ENCODE measurements at regions not wholly inside any gene's neighbourhood (a gene's known extent, or its start where the extent isn't known, plus 50 kb on each side); places are given as distances from the start of the nearest gene placed in this dataset.

GRCh38 chr18:44025421-44025820, 655.3 kb upstream of the SETBP1 start:
- Mint-ChIP-seq H3K9me3 (ENCODE audit: unreplicated experiment) (no peaks in the 10 kb centered on the region), H3K4me1 (ENCODE audit: insufficient read depth, unreplicated experiment) (no peaks in the 10 kb centered on the region), H3K27ac (ENCODE audit: low read depth, unreplicated experiment) (no peak overlapping the region), H3K4me3 (ENCODE audit: unreplicated experiment) (no peak overlapping the region), H3K36me3 (ENCODE audit: insufficient read depth, unreplicated experiment) (no peaks in the 10 kb centered on the region), H3K27me3 (ENCODE audit: insufficient read depth, unreplicated experiment) (no peaks in the 10 kb centered on the region)
- intact Hi-C loops (cut with micrococcal nuclease) = no loop called here
- ChIA-PET CTCF (no interaction called here), POLR2A (no interaction called here)
- TF ChIP-seq CTCF (IDR thresholded peaks at IDR 0.05; ENCODE audit: unreplicated experiment) = no peak
- no TSS peak for BruUV-seq (replicated peaks)
- no peak for DNase-seq (ENCODE audit: unreplicated experiment)

- BruUV-seq (replicated peaks) = no TSS peak
- H3K4me3 Mint-ChIP-seq (ENCODE audit: unreplicated experiment) = no peak overlapping the region
- peaks cover 18% of the 10 kb centered on the region for H3K27me3 Mint-ChIP-seq (ENCODE audit: insufficient read depth, unreplicated experiment)
- no peak for DNase-seq (ENCODE audit: unreplicated experiment)
- TF ChIP-seq CTCF (IDR thresholded peaks at IDR 0.05; ENCODE audit: unreplicated experiment) = no peak
- no peak overlapping the region for H3K27ac Mint-ChIP-seq (ENCODE audit: low read depth, unreplicated experiment)
- POLR2A ChIA-PET = interaction anchor here (0.6 kb wide), 1 partner anchor 1893 kb away, joined by 3 read pairs; no protein-coding TSS in a partner anchor
- CTCF ChIA-PET = no interaction called here
- no peaks in the 10 kb centered on the region for H3K36me3 Mint-ChIP-seq (ENCODE audit: insufficient read depth, unreplicated experiment)
- no peaks in the 10 kb centered on the region for H3K4me1 Mint-ChIP-seq (ENCODE audit: insufficient read depth, unreplicated experiment)
- intact Hi-C loops (cut with micrococcal nuclease) = no loop called here
- no peaks in the 10 kb centered on the region for H3K9me3 Mint-ChIP-seq (ENCODE audit: unreplicated experiment)
Observed at GRCh38 chr18:44028109-44028508, 652.6 kb upstream of the SETBP1 start.

GRCh38 chr18:44031063-44031462, 649.6 kb upstream of the SETBP1 start:
- H3K4me3 Mint-ChIP-seq (ENCODE audit: unreplicated experiment) = no peak overlapping the region
- no peaks in the 10 kb centered on the region for H3K36me3 Mint-ChIP-seq (ENCODE audit: insufficient read depth, unreplicated experiment)
- peaks cover 18% of the 10 kb centered on the region for H3K27me3 Mint-ChIP-seq (ENCODE audit: insufficient read depth, unreplicated experiment)
- POLR2A ChIA-PET = no interaction called here
- no peak for DNase-seq (ENCODE audit: unreplicated experiment)
- no peaks in the 10 kb centered on the region for H3K4me1 Mint-ChIP-seq (ENCODE audit: insufficient read depth, unreplicated experiment)
- intact Hi-C loops (cut with micrococcal nuclease) = no loop called here
- no peaks in the 10 kb centered on the region for H3K9me3 Mint-ChIP-seq (ENCODE audit: unreplicated experiment)
- no peak overlapping the region for H3K27ac Mint-ChIP-seq (ENCODE audit: low read depth, unreplicated experiment)
- TF ChIP-seq CTCF (IDR thresholded peaks at IDR 0.05; ENCODE audit: unreplicated experiment) = no peak
- BruUV-seq (replicated peaks) = no TSS peak
- CTCF ChIA-PET = no interaction called here

- CTCF ChIA-PET = interaction anchor here (0.7 to 1.0 kb wide), 2 partner anchors 352 to 371 kb away, joined by 3 read pairs; no protein-coding TSS in a partner anchor
- peaks cover 18% of the 10 kb centered on the region for H3K27me3 Mint-ChIP-seq (ENCODE audit: insufficient read depth, unreplicated experiment)
- H3K36me3 Mint-ChIP-seq (ENCODE audit: insufficient read depth, unreplicated experiment) = no peaks in the 10 kb centered on the region
- no peak overlapping the region for H3K27ac Mint-ChIP-seq (ENCODE audit: low read depth, unreplicated experiment)
- DNase-seq (ENCODE audit: unreplicated experiment) = no peak
- POLR2A ChIA-PET = no interaction called here
- intact Hi-C loops (cut with micrococcal nuclease) = no loop called here
- H3K4me1 Mint-ChIP-seq (ENCODE audit: insufficient read depth, unreplicated experiment) = no peaks in the 10 kb centered on the region
- H3K4me3 Mint-ChIP-seq (ENCODE audit: unreplicated experiment) = no peak overlapping the region
- no TSS peak for BruUV-seq (replicated peaks)
- H3K9me3 Mint-ChIP-seq (ENCODE audit: unreplicated experiment) = no peaks in the 10 kb centered on the region
- TF ChIP-seq CTCF (IDR thresholded peaks at IDR 0.05; ENCODE audit: unreplicated experiment) = no peak
Observed at GRCh38 chr18:44033144-44033701, 647.5 kb upstream of the SETBP1 start.
